ENCODE measurements at regions not wholly inside any gene's neighbourhood (a gene's known extent, or its start where the extent isn't known, plus 50 kb on each side); places are given as distances from the start of the nearest gene placed in this dataset.

DNA sequence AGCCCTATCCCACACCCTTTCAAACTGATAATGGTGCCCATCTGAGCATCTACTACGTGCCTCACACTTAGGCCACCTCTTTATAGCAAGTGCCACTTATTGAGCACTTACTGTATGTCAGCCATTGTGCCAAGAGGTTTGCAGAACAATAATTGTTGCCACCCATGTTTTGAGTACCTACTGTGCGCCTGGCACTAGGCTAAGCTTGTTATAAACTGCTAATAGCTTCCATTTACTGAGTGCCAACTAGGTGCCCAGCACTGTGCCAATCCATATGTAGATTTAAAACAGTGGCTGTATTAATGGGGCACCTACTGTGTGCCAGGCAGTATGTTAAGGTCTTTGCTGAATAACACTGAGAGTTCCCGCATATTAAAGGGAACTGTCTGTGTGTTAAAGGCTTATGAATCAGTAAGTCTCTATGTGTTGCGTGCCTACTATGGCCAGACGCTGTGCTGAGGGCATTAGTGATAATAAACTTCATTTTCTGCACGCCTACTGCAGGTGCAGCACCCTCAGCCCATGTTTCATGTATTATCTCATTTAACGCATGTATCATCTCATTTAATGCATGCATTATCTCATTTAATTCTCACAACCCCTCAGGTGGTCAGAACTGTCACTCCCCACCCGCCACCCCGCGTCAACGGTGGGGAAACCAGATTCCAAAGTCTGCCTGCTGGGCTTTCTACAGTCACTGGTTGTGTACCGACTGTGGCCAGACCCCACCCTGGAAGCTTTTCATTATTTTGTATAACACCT lies 105.0 kb downstream of the PTPRS start:
- no peak for DNase-seq

DNA sequence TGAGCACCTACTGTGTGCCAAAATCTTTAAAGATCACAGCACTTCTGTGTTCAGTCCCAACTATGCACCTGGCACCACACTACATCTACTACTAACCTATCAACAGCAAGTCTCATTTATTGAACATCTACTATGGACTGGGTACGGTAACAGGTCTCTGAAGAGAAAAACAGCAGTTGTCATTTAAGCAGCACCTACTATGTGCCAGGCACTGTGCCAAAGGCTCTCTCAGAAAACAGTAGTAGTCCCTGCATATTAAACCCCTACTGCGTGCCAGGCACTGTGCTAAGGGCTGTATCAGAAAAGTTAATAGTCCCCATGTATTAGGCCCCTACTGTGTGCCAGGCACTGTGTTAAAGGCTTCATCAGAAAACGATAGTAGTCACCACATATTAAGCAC lies 106.2 kb downstream of the PTPRS start:
- no peak for DNase-seq

DNA sequence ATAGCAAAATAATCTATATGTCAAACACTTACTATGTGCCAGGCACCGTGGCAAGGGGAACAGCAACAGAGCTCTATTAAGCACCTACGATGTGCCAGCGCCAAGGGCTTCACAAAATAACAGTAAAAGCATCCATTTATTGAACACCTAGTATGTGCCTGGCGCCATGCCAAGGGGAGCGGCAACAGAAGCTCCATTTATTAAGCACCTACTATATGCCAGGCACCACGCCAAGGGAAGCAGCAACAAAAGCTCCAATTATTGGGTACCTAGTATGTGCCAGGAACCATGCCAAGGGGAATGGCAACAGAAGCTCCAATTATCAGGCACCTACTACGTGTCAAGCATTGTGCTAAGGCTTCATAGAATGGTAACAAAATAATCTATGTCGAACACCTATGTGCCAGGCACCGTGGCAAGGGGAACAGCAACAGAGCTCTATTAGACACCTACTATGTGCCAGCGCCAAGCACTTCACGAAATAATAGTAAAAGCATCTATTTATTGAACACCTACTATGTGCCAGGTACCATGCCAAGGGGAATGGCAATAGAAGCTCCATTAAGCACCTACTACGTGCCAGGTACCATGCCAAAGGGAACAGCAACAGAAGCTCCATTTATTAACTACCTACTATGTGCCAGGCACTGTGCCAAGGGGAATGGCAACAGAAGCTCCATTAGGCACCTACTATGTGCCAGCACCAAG lies 107.7 kb downstream of the PTPRS start:
- no peak for DNase-seq

DNA sequence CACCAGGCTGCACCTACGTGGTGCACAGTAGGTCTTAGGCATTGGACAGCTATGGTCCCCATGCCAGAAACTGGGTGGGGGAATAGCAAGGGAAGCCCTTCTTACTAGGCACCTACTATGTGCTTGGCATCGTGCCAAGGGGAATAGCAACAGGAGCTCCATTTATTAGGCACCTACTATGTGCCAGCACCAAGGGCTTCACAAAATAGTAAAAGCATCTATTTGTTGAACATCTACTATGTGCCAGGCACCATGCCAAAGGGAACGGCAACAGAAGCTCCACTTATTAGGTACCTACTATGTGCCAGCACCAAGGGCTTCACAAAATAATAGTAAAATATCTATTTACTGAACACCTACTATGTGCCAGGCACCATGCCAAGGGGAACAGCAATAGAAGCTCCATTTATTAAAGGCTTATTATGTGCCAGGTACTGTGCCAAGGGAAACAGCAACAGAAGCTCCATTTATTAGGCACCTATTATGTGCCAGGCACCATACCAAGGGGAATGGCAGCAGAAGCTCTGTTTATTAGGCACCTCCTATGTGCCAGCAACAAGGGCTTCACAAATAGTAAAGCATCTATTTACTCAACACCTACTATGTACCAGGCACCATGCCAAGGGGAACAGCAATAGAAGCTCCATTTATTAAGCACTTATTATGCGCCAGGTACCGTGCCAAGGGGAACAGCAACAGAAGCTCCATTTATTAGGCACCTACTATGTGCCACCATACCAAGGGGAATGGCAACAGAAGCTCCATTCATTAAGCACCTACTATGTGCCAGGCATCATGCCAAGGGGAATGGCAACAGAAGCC lies 108.5 kb downstream of the PTPRS start:
- DNase-seq, result no peak

DNA sequence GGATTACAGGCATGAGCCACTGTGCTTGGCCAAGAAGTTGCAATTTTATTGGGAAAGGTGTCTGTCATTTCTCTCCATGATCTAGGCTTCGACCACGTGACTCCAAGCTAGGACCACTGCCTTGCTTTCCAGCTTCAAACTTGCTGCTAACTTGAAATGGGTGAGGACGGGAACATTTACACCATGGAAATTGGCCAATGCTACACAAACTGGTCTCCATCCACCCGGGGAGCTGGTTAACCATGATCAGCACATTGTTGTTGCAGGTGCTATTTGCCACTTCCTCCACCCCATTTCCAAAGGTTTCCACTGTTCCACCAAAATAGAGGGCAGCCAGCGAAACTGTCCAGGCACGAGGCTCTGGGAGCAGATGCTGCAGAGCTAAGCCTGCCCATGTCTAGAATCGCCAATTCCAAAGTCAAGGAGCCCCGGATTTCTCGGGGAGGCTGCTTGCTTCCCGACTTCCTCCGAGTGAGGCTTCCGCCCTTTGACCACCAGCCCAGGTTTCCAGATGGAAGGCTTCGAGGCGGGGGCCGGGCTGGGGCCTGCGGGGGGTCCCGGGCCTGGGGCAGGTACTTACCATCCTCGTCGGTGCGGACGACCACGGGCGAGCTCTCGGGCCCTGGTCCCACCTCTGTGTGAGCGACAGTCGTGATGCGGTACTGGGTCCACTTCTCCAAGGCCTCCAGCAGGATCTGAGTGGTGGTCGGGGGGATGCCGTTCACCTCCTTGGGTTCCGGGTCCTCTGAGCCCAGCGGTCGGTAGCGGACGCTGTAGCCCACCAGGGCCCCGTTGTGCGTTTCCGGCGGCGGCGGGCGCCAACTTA lies 109.7 kb downstream of the PTPRS start:
- DNase-seq, result no peak

DNA sequence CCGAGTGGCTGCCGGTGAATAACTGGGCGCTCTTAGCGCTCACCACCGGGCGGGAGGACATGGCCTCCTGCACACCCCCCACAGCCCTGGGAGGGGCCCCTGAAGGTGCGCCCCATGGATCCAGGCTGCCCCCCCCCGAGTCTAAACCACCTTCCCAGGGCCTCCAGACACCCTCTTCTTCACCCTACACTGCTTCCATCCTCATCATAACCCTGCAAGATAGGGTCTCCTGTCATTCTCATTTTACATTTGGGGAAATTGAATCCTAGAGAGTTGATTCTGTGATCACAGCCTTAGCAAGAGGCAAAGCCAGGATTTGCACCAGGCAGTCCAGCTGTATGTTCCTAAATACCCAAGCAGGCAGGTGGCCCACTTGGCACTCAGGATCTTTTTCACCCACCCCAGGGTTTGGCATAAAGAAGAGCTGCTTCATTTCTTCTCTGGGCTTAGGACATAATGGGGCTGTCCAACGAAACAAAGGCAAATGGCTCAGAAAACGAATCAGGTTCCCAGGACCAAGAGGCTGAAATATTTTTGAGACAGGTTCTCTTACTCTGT lies 110.8 kb downstream of the PTPRS start:
- DNase-seq, result no peak

DNA sequence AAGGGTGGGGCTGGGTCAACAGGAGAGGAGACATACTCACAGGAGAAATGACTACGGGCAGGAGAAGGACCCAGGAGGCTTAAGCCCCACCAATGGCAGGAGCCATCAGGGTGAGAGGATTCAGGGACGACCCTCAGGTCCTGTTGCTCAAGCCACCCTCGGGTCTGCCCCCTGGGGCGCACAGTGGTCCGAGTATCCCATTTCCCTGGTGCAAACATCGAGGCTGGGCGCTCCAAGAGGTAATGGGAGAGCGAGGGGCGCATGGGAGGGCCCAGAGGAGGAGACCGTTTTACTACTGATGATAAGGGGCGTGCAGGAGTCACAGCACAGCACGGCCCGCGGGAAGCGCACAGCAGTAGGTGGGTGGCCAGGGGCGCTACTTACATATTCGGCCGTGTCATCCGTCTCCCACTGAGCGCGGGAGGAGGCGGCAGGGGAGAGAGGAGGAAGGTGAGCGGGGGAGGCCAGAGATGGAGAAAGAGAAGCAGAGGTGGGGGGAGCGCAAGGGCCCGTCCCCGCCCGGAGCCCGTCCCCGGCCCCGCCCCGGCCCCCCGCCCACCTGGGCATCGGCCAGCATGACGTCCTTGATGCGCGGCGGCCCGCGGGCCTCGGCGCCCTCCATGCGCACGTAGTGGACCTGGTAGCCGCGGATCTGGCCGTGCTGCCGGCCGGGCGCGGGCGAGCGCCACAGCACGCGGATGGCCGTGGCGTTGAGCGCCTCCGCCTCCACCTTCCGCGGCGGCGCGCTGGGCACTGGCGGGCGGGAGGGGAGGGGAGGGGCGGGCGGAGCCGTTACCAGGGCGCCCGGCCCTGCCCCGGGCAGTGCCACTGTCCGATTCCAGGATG lies 111.5 kb downstream of the PTPRS start:
- peak; percentile 7 for DNase-seq

DNA sequence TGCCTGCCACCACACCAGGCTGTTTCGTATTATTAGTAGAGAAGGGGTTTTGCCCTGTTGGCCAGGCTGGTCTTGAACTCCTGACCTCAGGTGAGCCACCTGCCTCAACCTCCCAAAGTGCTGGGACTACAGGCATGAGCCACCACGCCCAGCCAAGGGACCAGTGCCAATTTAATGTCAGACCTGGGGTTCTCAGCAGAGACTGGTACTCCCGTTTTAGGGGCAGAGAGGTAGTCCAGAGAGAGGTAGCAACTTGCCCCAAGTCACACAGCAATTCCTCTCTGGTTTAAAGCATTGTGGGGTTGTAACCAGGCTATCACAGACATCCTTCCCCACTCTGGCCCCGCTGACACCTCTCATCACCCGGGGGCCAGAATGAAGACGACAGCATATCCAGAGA lies 112.1 kb downstream of the PTPRS start:
- no peak for DNase-seq

DNA sequence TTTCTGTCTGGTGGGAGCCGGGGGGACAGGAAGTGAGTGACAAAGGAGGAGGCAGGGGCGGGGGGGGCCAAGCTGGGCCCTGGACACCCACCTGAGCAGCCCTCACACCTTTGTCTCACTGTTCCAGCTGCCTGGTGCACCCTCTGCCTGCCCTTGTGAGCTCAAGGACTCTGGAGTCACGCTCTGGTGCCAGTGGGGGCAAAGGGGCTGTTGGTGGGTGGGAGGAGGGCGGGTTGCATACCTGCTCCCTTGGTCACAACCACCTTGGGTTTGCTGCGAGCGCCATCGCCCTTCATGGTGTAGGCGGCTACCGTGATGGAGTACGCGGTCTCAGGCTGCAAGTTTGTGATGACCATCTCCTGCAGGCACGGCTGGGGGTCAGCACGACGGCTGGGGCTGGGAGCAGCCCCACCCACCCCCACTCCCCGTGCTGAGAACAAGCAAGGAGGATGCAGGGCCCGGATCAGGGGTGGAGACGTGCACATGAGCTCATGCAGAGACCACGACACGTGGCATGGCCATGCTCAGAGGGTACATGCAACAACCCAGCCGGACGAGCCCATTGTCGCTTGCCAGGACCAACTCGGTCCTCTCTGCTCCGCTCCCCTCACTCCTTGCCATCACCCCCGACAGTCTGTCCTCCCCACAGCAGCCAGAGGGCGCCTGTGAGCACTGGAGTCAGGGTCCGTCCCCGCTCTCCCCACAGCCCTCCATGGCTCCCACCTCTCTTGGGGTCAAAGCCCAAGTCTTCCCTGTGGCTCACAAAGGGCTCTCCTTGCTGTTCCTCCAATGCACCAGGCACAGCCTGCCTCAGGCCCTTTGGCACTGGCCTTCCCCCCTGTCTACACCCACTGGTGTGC lies 114.9 kb downstream of the PTPRS start:
- DNase-seq, result no peak

DNA sequence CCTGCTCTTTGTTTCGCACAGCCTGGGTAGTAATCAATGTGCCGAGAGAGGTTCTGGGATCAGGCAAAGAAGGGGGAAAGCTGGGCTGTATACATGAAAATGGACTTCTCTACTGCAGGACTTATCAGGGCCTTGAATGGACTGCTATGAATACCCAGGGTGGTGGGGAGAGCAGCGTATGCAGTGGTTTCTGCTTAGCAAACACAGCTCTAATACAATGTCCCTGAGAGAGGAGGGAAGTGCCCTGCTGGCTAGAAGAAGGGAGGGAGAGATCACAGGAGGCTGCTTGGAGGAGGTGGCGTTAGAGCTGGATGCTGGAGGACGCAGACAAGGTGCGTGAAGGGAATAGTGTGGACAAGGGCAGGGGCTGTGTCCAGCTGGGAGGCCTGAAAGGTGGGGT lies 116.1 kb downstream of the PTPRS start:
- no peak for DNase-seq

DNA sequence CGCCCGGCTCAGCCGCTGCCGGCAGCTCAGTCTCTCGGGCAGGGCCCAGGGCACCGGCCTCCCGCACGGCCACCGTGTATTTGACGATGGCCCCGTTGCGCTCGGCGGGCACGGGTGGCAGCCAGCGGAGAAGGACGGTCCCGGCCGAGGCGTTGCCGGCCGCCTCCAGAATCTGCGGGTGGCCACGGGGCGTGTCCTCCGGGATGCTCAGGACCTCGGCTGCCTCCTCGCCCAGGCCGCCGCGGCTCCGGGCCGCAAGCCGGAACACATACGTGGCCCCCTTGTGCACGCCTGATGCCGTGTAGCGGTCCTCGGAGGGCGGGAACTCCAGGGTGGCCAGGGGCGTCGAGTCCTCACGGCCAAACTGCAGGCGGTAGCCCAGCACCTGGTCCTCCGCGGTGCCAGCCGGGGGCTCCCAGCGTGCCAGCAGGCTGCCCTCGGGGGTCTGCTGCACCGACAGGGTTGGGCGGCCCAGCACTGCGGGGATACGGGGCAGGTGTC lies 117.7 kb downstream of the PTPRS start:
- DNase-seq, result no peak

DNA sequence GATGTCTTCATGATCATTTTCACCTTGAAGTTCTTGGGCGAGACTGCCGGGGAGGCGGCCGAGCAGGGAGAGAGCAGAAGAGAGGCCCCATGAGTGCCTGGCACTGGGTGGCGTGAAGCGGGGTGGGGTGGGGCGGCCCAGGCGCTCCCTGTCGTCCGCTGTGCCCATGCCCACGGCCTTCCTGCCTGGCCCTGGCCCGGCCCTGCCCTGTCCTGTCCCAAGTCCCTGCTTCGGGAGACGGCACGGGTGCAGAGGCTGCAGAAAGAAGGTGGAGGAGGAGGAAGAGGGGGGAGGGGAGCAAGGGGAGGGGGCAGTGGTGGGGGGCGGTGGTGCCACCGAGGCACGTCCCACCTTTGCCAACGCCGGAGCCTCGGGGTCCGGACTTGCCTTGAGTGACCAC lies 118.4 kb downstream of the PTPRS start:
- no peak for DNase-seq

DNA sequence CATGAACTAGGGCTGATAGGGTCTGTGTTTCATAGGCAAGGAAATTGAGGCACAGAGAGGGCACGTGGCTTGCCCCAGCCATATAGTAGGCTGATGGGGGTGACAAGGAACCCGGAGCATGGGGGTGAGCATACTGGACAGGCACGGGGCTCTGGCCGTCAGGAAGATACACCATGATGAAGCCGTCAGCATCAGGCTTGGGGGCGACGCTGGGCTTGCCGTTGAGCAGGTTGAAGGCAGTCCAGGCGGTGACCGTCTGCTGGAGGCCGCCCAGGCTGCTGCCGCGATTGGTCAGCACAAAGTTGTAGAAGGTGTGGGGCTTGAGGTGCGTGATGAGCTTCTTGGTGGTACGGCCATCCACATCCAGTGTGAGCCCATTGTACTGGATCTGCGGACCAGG lies 119.7 kb downstream of the PTPRS start:
- no peak for DNase-seq

DNA sequence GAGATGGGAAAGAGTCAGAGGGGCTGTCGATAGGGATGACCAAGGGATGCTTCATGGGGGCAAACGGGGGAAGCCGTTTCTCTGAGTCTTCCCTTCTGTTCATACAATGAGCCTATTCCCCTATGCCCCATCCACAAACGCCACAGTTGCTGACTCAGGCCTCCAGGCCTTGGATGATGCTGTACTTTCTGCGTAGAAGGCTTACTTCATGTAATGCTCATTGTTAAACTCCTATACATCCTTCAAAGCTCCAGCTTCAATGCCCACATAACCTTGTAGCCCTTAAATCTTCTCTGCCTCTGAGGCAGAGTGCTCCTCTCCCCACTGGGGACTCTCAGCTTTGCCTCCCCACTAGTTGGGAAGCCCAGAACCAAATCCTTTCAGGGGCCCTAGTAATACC lies 120.3 kb downstream of the PTPRS start:
- no peak for DNase-seq

DNA sequence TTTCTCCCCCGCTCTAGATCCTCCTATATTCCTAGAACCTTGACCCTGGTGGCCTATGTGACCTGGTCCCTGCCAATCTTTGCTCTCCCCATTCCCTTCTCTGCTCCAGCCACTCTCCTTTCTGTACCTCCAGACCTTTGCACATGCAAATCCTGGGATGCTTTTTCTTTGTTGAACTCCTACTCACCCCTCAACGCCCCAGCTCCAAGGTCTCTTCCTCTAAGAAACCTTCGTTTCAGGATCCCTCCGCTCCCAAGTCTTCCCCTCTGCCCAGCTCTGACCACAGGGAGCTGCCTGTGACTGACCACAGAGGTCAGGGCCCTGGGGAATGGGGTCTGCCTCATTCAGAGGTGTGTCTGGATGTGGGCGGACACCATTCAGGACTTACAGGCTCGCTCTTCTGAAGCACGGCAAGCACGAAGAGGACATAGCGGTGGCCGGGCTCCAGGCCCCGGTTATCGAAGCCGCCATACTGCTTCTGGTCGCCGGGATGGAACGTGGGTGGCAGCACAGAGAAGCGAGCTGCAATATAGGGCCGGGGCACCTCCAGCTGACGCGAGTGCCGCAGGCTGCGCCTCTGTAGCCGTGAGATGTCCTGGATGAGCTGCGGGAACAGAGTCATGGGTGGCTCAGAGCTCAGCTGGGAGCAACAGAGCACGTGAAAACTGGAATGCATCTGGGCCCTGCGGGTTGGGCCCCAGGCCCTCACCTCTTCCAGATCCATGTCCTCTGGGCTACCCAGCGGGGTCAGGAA lies 120.9 kb downstream of the PTPRS start:
- no peak for DNase-seq

DNA sequence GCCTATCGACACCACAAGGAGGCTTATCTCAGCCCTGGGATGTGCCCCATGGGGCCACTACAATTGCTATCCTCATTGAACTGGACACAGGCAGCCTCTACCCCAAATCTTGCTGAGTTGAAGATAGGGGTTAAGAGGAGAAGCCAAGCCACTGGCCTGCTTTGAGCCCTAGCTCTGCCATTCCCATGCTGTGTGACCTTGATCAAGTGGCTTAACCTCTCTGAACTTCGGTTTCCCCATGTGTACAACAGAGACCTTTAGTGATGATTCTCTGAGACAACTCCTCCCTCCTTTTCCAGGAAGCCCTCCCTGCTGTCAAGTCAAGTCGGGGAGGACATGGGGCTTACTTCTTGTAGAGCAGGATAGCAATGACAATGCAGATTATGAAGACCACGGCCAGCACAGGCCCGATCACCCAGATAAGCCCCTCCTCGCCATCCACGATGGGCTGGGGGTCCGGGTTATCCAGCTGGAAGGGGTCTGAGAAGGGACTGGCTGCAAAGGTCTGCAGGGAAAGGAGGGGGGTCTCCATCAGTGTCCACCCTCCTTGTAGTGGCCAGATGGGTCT lies 121.6 kb downstream of the PTPRS start:
- no peak for DNase-seq

DNA sequence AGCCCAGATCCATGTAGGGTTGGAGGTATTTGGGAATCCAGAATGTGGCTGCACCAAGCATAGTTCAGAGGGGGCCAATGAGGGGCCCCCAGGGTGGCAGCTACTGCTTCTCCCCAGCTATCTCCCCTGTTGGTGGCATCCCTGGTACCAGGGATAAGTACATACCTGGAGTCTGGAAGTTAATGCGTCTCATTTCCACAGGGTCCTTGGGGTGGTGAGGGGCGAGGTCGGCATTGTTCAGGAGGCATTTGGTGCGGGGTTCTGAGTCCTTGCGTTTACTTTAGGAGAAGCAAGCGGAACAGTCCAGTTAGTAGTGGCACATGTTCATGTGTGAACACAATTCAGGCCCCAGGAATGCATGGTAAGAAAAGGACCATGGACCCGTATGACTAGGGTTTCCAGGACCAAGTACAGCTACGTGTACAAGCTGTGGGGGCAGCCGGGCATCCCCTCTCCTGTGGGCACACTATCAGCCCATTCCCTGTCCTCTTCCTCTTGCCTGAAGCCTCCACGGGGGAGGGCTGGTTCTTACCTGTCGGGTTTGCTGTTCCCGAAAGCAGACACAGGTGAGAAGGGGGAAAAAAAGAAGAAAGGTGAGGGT lies 122.3 kb downstream of the PTPRS start:
- no peak for DNase-seq

DNA sequence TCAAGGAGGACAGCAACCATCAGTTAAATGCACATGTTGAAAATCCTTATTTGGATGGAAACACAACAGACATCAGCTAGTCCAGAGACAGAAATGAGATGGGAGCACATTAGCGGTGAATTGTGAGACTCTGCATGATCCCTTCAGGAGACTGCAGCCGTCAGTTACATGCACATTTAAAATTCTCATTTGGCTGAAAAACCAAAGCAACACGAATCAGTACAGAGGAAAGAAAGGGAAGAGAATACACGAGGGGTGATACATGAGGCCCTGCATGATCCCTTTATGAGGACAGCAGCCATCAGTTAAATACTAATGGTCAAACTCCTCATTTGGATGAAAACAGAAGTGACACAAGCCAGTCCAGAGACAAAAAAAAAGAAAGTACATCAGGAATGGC lies 123.4 kb downstream of the PTPRS start:
- no peak for DNase-seq

Data from occipital lobe (tissue), 1 donor.